GM23338 (cell line): ENCODE measurements at regions not wholly inside any gene's neighbourhood (a gene's known extent, or its start where the extent isn't known, plus 50 kb on each side); places are given as distances from the start of the nearest gene placed in this dataset.

Source experiments
- ATAC-seq: fragments of 200-7000 bp; cut with Tn5 transposase; 3 replicates; pipeline ENCODE4 v1.9.1; 2020
- DNase-seq: peaks from one replicate; pipeline ENCODE4 v3.0.0-alpha.2; 2015; ENCODE audit warnings: low spot score
- H2AFZ ChIP-seq: fragments of 200-600 bp; sonication (generic); 2 replicates; pipeline ENCODE4 v1.8.0; 2016; ENCODE audit warnings: antibody characterized with exemption, mild to moderate bottlenecking, moderate library complexity
- H3F3A ChIP-seq: fragments of 200-600 bp; sonication (generic); replicated peaks from 2 replicates; pipeline ENCODE4 v1.8.0; 2017; ENCODE audit warnings: antibody characterized with exemption, mixed run types, low read depth
- H3K27ac ChIP-seq: fragments of 200-600 bp; sonication (generic); 2 replicates; pipeline ENCODE4 v1.6.1; 2016; ENCODE audit warnings: low read depth
- H3K27me3 ChIP-seq: fragments of 200-600 bp; sonication (generic); 2 replicates; pipeline ENCODE4 v1.8.0; 2016; ENCODE audit warnings: mild to moderate bottlenecking, mixed run types, moderate library complexity; ENCODE audit not compliant: insufficient read depth
- H3K36me3 ChIP-seq: fragments of 200-600 bp; sonication (generic); 2 replicates; pipeline ENCODE4 v1.8.0; 2016; ENCODE audit warnings: mild to moderate bottlenecking; ENCODE audit not compliant: insufficient read depth
- H3K4me1 ChIP-seq: fragments of 200-600 bp; sonication (generic); 2 replicates; pipeline ENCODE4 v1.8.0; 2016; ENCODE audit warnings: mild to moderate bottlenecking, moderate library complexity; ENCODE audit not compliant: insufficient read depth
- H3K4me2 ChIP-seq: fragments of 200-600 bp; sonication (generic); 2 replicates; pipeline ENCODE4 v1.7.1; 2017; ENCODE audit warnings: mixed run types
- H3K4me3 ChIP-seq: fragments of 200-600 bp; sonication (generic); 2 replicates; pipeline ENCODE4 v1.6.1; 2016; ENCODE audit warnings: mixed run types
- H3K79me2 ChIP-seq: fragments of 200-600 bp; sonication (generic); replicated peaks from 2 replicates; pipeline ENCODE4 v1.8.0; 2017; ENCODE audit warnings: mild to moderate bottlenecking; ENCODE audit not compliant: insufficient read depth
- H3K9me2 ChIP-seq: fragments of 200-600 bp; sonication (generic); 2 replicates; pipeline ENCODE4 v1.8.0; 2017; ENCODE audit not compliant: insufficient read depth
- H4K20me1 ChIP-seq: fragments of 200-600 bp; sonication (generic); replicated peaks from 2 replicates; pipeline ENCODE4 v1.8.0; 2017; ENCODE audit warnings: mild to moderate bottlenecking; ENCODE audit not compliant: insufficient read depth
- H3K27ac Mint-ChIP-seq: 2 replicates; pipeline ENCODE4 v1.8.0; 2020; ENCODE audit warnings: inconsistent platforms, mild to moderate bottlenecking, moderate library complexity, mixed read lengths
- H3K27me3 Mint-ChIP-seq: 3 replicates; pipeline ENCODE4 v1.8.0; 2022; ENCODE audit warnings: low read depth, mild to moderate bottlenecking, moderate library complexity, mixed read lengths, inconsistent platforms; ENCODE audit not compliant: insufficient read depth, poor library complexity
- H3K36me3 Mint-ChIP-seq: 3 replicates; pipeline ENCODE4 v1.8.0; 2021; ENCODE audit warnings: low read depth, mild to moderate bottlenecking, inconsistent platforms, moderate library complexity, mixed read lengths
- H3K4me1 Mint-ChIP-seq: 3 replicates; pipeline ENCODE4 v1.8.0; 2020; ENCODE audit warnings: mild to moderate bottlenecking, inconsistent platforms, mixed read lengths
- H3K4me3 Mint-ChIP-seq: 3 replicates; pipeline ENCODE4 v1.8.0; 2021; ENCODE audit warnings: moderate library complexity, mild to moderate bottlenecking, inconsistent platforms, mixed read lengths
- H3K9me3 Mint-ChIP-seq: 3 replicates; pipeline ENCODE4 v1.8.0; 2020; ENCODE audit warnings: moderate library complexity, mild to moderate bottlenecking, inconsistent platforms, mixed read lengths
- CREB1 ChIP-seq: fragments of 250-450 bp; sonication (Bioruptor Pico); IDR thresholded peaks from 2 replicates; pipeline ENCODE4 v1.5.0; 2020; ENCODE audit warnings: low read depth, mild to moderate bottlenecking, moderate library complexity
- CTCF ChIP-seq, 2 experiments: fragments of 200-600 bp in 1 of 2; sonication (generic) in 1 of 2; conservative IDR thresholded peaks; 2 replicates each; pipeline versions ENCODE4 v1.5.1 to v1.6.1; 2016 to 2017; ENCODE audit warnings: antibody characterized with exemption in 2 of 2, low read depth in 2 of 2, mild to moderate bottlenecking in 2 of 2, moderate library complexity in 1 of 2
- EZH2 ChIP-seq: fragments of 200-600 bp; sonication (generic); IDR thresholded peaks from one replicate; pipeline ENCODE4 v1.8.0; 2017; ENCODE audit warnings: antibody characterized with exemption, mild to moderate bottlenecking, low read depth; ENCODE audit not compliant: unreplicated experiment
- JUNB ChIP-seq: IDR thresholded peaks from one replicate; pipeline ENCODE4 v1.6.1; 2016; ENCODE audit warnings: antibody characterized with exemption; ENCODE audit not compliant: unreplicated experiment
- NANOG ChIP-seq: IDR thresholded peaks from 2 replicates; pipeline ENCODE4 v1.6.1; 2016; ENCODE audit warnings: antibody characterized with exemption, borderline replicate concordance
- POLR2AphosphoS5 ChIP-seq: IDR thresholded peaks from 2 replicates; pipeline ENCODE4 v1.6.1; 2016; ENCODE audit warnings: antibody characterized with exemption, low read depth
- STAT1 ChIP-seq: IDR thresholded peaks from one replicate; pipeline ENCODE4 v1.6.1; 2016; ENCODE audit warnings: antibody characterized with exemption; ENCODE audit not compliant: unreplicated experiment
- ZNF331 ChIP-seq: fragments of 250-450 bp; sonication (Bioruptor Pico); IDR thresholded peaks from 2 replicates; pipeline ENCODE4 v1.5.0; 2020; ENCODE audit warnings: low read depth, mild to moderate bottlenecking, moderate library complexity
- ZNF462 ChIP-seq: fragments of 250-450 bp; sonication (Bioruptor Pico); IDR thresholded peaks from 2 replicates; pipeline ENCODE4 v1.5.0; 2020; ENCODE audit warnings: mild to moderate bottlenecking, moderate library complexity

- ATAC-seq (no peak), DNase-seq (no peak)
- Histone ChIP-seq H3F3A (no peaks in the 10 kb centered on the region), H3K79me2 (no peaks in the 10 kb centered on the region), H3K9me2 (peaks cover 5% of the 10 kb centered on the region; the same call in 1 of the 2 replicates), H4K20me1 (no peaks in the 10 kb centered on the region), H3K27ac (no peak overlapping the region), H3K4me2 (no peak overlapping the region), H3K27me3 (no peaks in the 10 kb centered on the region), H3K4me1 (peaks cover 7% of the 10 kb centered on the region; the same call in 1 of the 2 replicates), H2AFZ (no peak overlapping the region), H3K4me3 (no peak overlapping the region), H3K36me3 (no peaks in the 10 kb centered on the region)
- H3K27ac Mint-ChIP-seq = no peak overlapping the region
- peaks cover 14% of the 10 kb centered on the region for H3K4me1 Mint-ChIP-seq
- peaks cover 4% of the 10 kb centered on the region; the same call in 2 of the 3 replicates for H3K36me3 Mint-ChIP-seq
- peaks cover 8% of the 10 kb centered on the region for H3K9me3 Mint-ChIP-seq
- no peak for TF ChIP-seq JUNB
- no peak for TF ChIP-seq NANOG
- TF ChIP-seq ZNF331 = no peak
- no peak for TF ChIP-seq CREB1 (CRISPR knock-in tag)
- TF ChIP-seq EZH2 = no peak
- no peak for TF ChIP-seq POLR2AphosphoS5
- TF ChIP-seq ZNF462 (CRISPR knock-in tag) = no peak
- TF ChIP-seq STAT1 = no peak
- no peak for TF ChIP-seq CTCF (conservative IDR thresholded peaks at IDR 0.05; ENCODE audit: low read depth in 2 of 2)
- H3K27me3 Mint-ChIP-seq = peaks cover 7% of the 10 kb centered on the region
- no peak overlapping the region for H3K4me3 Mint-ChIP-seq
These were observed 109.3 kb upstream of the TMTC1 start for GRCh38 chr12:29893002-29893401.
